Left hindlimb (tissue), 1 donor: ENCODE measurements at regions not wholly inside any gene's neighbourhood (a gene's known extent, or its start where the extent isn't known, plus 50 kb on each side); places are given as distances from the start of the nearest gene placed in this dataset.

ENCODE experiments used
- DNase-seq: peaks from one replicate; pipeline ENCODE4 v3.0.0-alpha.2; 2018

DNA sequence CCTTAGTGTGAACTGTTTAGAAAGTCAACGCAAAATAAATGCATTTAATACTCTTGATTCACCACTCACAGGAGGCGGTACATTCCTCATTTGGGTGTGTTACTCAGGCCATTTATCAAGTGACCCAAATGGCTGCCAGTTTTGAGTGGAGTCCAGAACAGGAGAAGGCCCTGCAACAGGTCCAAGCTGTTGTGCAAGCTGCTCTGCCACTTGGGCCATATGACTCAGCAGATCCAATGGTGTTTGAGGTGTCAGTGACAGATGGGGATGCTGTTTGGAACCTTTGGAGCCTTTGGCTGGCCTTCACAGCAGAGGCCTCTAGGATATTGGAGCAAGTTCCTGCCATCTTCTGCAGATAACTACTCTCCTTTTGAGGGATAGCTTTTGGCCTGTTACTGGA, 609.2 kb downstream of the KCNT2 start:
- DNase-seq = no peak

DNA sequence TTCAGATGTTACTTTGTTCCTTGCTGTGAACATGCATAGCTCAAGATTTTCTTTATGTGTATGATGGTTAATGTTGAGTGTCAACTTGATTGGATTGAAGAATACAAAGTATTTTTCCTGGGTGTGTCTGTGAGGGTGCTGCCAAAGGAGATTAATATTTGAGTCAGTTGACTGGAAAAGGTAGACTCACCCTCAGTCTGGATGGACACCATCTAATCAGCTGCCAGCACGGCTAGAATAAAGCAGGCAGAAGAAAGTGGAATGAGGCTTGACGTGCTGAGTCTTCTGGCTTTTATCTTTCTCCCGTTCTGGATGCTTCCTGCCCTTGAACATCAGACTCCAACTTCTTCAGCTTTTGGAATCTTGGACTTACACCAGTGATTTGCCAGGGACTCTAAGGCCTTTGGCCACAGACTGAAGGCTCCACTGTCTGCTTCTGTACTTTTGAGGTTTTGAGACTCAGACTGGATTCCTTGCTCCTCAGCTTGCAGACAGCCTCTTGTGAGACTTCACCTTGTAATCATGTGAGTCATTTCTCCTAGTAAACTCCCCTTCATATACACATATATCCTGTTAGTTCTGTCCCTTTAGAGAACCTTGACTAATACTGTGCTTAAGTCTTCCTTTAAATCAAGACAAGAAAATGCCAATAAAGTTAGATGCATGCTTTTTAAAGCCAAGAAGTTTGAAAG, 626.6 kb downstream of the KCNT2 start:
- DNase-seq = no peak

DNA sequence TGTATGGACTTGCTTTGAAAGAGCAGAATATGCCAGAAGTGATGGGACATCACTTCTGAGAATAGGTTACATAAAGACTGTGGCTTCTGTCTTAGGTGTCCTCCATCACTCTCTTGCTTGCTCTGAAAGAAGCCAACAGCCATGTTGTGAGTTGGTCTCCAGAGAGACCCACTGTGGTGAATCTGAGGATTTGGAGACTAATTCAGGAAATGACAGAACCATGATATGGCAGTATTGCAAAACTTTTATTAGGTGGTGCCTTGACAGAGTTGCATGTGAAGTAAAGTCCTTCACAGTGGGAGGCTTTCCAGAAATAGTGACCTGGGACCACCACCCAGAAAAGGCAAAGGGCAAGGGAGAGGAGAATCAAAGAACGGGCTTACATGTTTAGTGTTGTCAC, 628.6 kb downstream of the KCNT2 start:
- no peak for DNase-seq

- no peak for DNase-seq
Observed at GRCh38 chr1:195973311-195973904, 634.8 kb downstream of the KCNT2 start.

DNA sequence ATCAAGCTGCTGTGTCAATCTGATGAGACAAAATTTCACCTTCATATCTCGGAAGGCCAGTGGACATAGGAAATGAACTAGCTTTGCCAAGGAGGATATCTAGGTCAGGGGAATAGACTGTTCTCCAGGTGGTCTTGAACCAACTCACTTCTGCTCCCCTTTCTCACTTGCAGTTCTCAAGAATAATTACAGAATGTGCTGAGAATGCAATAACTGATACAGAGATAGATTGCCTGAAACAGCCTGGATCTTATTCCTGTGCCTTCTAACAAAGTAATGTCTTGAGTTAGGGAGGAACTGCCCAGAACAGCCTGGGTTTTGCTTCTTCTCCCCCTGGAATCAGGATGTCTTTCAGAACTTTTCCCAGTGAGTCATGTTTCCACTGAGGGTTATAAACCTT, 636.7 kb downstream of the KCNT2 start:
- DNase-seq = no peak

DNA sequence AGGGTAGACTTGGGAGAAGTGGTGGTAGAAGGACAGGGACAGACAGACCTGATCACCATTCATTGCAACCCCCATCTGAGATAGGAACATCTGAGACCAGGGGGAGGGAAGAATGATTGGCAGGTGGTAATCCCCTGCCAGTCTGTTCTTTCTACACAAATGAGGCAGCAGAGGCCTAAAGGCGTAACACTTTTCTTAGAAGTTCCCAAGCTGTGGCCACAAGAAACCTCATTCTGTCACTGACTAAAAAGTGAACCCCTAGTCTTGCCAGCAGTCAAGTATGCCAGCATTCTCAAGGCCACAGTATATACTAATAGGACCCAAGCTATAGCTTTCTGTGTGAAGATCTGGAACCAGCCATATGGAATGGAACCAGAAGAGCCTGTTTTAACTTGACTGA, 638.0 kb downstream of the KCNT2 start:
- DNase-seq = no peak

- DNase-seq = no peak
Observed at GRCh38 chr1:195965475-195965874, 642.8 kb downstream of the KCNT2 start.

DNA sequence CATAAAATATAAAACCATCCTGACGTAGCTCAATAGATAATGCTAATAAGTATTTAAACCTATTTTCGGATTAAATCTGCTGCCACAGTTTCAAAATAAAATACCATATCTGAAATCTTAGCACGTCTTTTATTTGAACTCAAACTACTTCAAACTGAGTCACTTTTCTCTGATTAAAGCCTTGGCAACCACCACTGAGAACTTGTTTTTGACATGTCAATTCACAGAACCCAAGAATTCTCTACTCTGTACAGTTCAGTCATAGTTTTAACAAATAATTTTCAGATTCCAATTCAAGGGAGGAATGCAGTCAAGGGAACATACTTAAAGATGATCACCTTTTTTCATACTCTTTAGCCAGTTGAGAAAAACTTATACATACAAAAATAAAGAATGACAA, 643.2 kb downstream of the KCNT2 start:
- DNase-seq = no peak

DNA sequence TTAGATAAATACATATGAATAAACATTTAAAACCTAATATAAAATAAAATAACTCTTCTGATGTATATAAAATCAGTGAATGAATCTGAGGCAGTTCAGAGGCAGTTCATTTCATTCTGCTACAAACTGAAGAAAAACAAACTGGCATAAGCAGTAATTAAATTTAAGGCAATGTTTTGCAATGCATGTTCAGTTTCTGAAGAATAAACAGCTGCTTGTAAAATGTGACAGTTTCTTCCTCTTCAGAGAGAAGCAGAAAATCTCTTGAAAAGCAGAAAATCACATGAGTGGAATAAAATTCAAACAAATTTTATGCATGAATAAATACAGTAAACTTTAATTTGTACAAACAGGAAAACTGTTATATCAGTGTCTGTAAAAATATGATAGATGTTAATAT, 643.7 kb downstream of the KCNT2 start:
- no peak for DNase-seq

- no peak for DNase-seq
Observed at GRCh38 chr1:195962051-195962450, 646.2 kb downstream of the KCNT2 start.

GRCh38 chr1:195960580-195960979, 647.7 kb downstream of the KCNT2 start:
- DNase-seq = no peak

DNA sequence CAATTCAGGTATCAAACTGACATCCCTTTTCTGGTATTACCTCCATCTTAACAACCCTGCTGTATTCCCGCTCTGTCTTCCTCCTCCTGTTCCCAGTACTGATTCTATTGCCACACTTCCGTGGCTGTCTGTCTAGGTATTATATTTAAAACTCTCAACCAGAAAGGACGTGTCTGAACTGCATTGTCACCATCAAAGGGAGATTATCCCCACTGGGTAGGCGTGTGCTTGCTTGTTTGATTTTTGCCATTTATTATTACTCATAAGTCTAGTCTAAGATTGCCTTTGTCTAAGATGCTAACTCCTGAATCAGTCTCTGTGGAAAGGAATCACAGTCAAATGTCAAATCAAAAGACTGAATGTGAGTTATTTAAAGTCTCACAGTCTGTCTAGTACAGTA, 650.1 kb downstream of the KCNT2 start:
- no peak for DNase-seq

DNA sequence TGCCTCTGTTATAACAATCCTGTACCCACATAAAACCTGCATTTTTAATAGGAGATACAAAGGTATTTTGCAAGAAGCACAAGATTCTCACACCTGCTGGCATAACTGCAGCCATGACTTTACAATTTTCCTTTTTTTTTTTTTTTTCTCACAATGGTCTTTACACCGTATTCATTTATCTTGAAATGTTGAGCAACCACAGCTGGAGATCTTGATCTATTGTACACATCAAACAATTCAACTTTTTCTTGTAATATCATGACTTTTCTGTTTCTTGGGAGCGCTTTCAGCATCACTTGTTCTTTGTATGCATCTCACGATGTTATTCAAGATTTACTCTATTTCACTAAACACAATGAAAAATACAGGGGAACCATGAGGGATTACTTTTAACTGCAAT, 651.4 kb downstream of the KCNT2 start:
- no peak for DNase-seq

GRCh38 chr1:195954848-195955247, 653.4 kb downstream of the KCNT2 start:
- DNase-seq = no peak

- DNase-seq = no peak
Observed at GRCh38 chr1:195951313-195951712, 656.9 kb downstream of the KCNT2 start.

DNA sequence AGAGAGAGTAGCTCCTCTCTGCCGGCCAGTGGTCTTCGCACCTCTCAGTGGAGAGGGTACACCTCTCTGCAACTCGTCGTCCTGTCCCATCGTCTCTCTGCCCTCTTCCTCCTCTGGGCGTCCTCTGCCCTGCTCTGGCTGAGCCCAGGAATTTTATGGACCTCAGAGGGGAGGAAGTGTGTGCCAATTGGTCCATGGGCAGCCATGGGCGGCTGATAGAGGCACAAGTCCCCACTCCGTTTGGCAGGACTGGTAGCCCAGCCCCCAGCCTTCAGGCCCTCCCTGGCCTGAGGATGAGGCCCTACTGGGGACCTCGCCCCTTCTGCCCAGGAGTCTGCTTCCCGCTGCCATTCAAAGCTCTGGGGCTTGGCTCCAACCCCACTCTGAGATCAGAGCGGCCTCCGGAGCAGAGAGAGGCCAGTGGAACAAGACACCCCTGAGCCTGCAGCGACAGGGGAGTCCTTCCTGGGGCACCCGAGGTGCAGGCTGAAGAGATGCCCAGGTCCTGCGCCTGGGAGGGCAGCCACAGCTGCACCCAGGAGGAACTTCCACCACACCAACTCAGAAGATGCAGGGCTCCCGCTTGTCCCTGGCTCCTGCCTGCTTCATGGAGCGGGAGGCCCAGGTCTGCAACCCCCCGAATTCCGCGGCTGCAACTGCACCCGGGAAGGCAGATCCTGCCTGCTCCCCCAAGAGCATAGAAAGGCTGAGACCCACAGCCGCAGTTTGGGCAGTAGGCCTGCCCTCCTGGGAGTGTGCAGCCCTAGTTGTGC, 659.9 kb downstream of the KCNT2 start:
- DNase-seq = no peak

- no peak for DNase-seq
Observed at GRCh38 chr1:195946500-195946899, 661.7 kb downstream of the KCNT2 start.

DNA sequence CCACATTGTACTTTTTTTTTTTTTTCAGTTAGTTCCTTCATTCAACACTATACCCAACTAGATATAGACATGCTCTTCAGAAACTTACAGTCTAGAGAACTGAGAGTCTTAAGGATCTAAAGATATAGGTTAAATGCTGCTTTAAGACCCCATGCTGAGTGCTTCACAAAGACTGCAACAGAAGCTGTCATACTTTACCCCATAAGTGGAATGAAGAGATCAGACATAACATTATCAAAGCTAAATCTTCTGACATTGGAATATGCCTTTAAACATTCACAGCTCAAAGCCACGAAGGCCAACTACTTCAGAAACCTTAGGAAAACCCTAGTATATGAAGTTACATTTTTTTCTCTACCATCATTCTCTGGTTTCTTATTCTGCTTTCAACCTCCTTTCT, 666.4 kb downstream of the KCNT2 start:
- DNase-seq = no peak

DNA sequence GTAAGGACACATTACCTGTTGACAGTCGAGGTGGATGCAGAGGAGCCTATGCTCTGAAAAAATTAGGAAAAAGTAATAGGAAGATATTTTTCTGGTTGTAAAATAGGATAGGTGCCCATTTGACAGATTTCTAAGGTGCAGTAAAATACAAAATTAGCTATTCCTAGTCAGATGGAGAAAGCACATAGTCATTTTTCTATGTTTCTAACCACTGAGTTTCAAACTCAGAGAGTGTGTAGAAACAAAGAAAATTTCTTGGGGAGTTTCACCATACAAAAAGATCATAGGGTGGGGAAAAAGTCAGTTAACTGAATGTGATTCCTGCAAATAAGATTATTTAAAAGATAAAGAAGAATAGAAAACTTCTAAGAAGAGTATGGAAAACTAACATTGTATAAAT, 666.9 kb downstream of the KCNT2 start:
- DNase-seq = no peak

DNA sequence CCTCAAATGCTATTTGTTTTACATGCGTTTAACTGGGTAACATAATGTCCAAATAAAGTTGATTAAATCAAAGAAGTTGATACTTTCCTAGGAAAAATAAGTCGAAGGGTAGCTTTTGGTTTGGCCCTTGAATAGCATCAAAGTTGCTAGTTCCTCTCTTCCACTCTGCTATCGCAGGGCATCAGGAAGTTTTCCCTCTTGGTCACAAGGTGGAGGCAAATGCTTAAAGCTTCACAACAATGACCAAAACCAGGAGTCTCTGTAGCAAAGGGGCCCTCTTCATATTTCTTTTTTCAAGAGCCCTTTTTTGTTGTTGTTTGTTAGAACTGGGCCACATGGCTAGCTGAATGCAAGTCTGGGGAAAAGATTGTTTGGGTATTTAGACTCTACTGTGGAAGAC, 668.4 kb downstream of the KCNT2 start:
- DNase-seq = no peak

DNA sequence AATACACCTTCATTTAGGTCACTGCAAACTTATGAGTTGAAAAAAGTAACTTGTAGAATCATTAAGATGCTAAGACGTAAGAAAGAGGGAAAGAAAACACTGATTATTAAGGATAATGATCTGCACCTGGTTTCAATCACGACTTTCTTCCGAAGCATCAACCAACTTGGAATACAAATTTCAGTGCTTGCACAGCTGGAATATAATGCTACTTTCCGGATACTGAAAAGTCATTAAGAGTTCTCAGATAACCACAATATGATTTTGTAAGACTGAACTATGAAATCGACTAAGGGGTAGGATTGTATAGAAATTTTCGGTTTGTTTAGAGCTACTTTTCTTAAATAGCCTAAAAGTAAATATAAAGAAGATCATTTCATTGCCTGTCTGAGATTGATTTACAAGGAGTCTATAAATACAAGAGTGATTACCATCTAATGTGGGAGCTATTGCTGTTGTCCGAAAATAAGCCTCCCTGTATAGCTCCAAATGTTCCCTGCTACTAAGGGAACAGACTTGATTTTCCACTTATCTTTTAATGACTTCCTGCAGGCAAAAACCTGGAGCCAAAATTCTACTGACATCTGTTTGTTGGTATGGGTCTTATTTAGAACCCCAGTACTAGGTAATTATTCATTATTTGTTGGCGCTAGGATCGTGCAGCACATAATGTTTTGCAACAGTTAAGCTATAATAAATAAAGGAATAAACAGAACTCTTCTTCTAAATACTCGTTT, 673.3 kb downstream of the KCNT2 start:
- no peak for DNase-seq

DNA sequence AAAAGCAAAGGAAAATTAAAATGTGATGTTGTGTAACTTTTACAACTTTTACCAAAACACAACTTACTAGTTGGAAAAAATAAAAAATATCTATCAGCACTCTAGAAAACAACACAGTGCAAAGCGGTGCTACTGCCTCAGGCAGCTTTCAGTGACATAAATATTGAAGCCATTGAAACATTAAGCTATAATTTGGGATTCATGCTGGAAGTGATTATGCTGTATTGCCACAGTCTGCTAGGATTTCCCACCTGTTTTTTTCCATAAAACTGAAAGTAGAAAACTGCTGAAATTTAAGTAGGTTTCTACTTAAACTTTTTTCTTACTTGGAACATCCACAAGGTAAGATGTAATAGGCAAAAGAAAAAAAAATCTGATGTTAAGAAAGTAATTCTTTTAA, 674.4 kb downstream of the KCNT2 start:
- DNase-seq = no peak

- no peak for DNase-seq
Observed at GRCh38 chr1:195915826-195916225, 692.4 kb downstream of the KCNT2 start.

- no peak for DNase-seq
Observed at GRCh38 chr1:195909061-195909460, 699.2 kb downstream of the KCNT2 start.
